Vagina (tissue), 2 donors: ENCODE measurements at regions not wholly inside any gene's neighbourhood (a gene's known extent, or its start where the extent isn't known, plus 50 kb on each side); places are given as distances from the start of the nearest gene placed in this dataset.
A peak's percentile ranks its signal among the peaks of the same experiment; 100 is the strongest.

Experiments used
- DNase-seq, 2 donors: peaks; one replicate each; pipeline ENCODE4 v3.0.0-alpha.2; 2017; ENCODE audit errors: extremely low spot score in 2 of 2
- H3K27ac ChIP-seq: fragments of 200-600 bp; sonication (generic); one replicate; pipeline ENCODE4 v1.5.1; 2019
- H3K27me3 ChIP-seq: fragments of 200-600 bp; sonication (generic); one replicate; pipeline ENCODE4 v1.5.1; 2019
- H3K36me3 ChIP-seq, 2 donors: fragments of 200-600 bp; sonication (generic); one replicate each; pipeline ENCODE4 v1.5.1; 2017 to 2019
- H3K4me1 ChIP-seq: fragments of 200-600 bp; sonication (generic); one replicate; pipeline ENCODE4 v1.5.1; 2019
- H3K4me3 ChIP-seq, 2 donors: fragments of 200-600 bp; sonication (generic); 1 replicate in 1 of 2; 2 replicates in 1 of 2; pipeline ENCODE4 v1.5.1; 2016 to 2019
- H3K9me3 ChIP-seq: fragments of 200-600 bp; sonication (generic); one replicate; pipeline ENCODE4 v1.5.1; 2019
- POLR2A ChIP-seq, 2 donors: fragments of 450-650 bp; IDR thresholded peaks; one replicate each; pipeline ENCODE4 v1.6.1; 2017; ENCODE audit warnings: antibody characterized with exemption in 2 of 2, mild to moderate bottlenecking in 2 of 2, moderate library complexity in 2 of 2
- POLR2AphosphoS5 ChIP-seq, 2 donors: sonication (generic); formaldehyde crosslinking; IDR thresholded peaks; one replicate each; pipeline ENCODE4 v1.9.0; 2017; ENCODE audit warnings: antibody characterized with exemption in 2 of 2, mild to moderate bottlenecking in 2 of 2, low read depth in 1 of 2; ENCODE audit not compliant: insufficient read depth in 1 of 2
- intact Hi-C: fragments of 100-400 bp; cut with DNase I; formaldehyde crosslinking; loops from one replicate; pipeline ENCODE4 v1.15.1; 2023
- TF ChIP-seq, protein P1 (sequence below), 3 experiments: fragments of 450-650 bp in 2 of 3; fragments of 200-600 bp in 1 of 3; sonication (generic) in 1 of 3; IDR thresholded peaks; one replicate each; pipeline ENCODE4 v1.5.1; 2017 to 2019; ENCODE audit warnings: antibody characterized with exemption in 3 of 3, mild to moderate bottlenecking in 2 of 3, moderate library complexity in 2 of 3

DNA sequence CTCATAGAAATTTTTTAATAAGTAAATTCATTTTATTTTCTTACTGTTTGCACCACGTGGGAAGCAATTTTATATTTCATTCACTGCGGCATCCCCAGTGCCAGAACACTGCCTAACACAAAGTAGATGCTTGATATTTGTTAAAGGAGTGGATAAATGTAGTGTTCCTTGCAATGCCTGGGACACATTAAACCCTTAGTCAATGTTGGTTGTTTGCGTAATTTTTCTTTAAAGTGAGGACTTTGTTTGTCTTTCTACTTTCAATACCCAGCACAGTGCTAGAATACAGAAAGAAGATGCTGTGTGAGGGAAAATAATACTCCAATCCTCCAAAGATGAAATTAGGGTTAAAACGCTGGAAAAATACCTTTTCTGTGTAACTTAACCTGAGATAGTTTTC is 299.3 kb downstream of the MAP2K6 start:
- intact Hi-C loops = no loop called here
- Histone ChIP-seq H3K9me3 (no peaks in the 10 kb centered on the region), H3K27me3 (no peaks in the 10 kb centered on the region), H3K27ac (no peak overlapping the region), H3K36me3 (no peaks in the 10 kb centered on the region), H3K4me1 (peaks cover 11% of the 10 kb centered on the region), H3K4me3 (no peak overlapping the region)
- no peak for TF ChIP-seq POLR2A (IDR thresholded peaks at IDR 0.05)
- no peak for TF ChIP-seq POLR2AphosphoS5 (IDR thresholded peaks at IDR 0.05; ENCODE audit: insufficient read depth in 1 of 2, low read depth in 1 of 2)
- TF ChIP-seq, protein P1, sequence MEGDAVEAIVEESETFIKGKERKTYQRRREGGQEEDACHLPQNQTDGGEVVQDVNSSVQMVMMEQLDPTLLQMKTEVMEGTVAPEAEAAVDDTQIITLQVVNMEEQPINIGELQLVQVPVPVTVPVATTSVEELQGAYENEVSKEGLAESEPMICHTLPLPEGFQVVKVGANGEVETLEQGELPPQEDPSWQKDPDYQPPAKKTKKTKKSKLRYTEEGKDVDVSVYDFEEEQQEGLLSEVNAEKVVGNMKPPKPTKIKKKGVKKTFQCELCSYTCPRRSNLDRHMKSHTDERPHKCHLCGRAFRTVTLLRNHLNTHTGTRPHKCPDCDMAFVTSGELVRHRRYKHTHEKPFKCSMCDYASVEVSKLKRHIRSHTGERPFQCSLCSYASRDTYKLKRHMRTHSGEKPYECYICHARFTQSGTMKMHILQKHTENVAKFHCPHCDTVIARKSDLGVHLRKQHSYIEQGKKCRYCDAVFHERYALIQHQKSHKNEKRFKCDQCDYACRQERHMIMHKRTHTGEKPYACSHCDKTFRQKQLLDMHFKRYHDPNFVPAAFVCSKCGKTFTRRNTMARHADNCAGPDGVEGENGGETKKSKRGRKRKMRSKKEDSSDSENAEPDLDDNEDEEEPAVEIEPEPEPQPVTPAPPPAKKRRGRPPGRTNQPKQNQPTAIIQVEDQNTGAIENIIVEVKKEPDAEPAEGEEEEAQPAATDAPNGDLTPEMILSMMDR (IDR thresholded peaks at IDR 0.05) = no peak
- no peak for DNase-seq

DNA sequence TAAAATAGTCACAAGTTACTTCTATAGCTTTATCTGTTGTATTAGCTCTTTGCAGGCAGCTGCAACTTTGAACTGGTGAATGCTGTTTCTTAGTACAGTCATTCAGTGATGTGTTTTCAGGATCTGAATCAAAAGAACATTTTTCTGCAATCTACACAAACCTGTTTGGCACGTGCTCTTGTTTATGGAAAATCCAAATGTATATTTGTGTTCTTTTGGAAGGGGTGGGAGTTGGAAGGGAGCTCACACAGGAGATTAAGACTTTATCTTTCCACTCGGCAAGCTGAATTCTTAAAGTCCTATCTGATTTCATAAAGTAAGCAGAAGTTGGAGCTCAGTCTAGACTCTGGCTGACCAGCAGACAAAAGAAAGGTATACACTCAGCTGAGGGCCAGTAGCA is 300.2 kb downstream of the MAP2K6 start:
- intact Hi-C loops = no loop called here
- no peak for TF ChIP-seq POLR2AphosphoS5 (IDR thresholded peaks at IDR 0.05; ENCODE audit: insufficient read depth in 1 of 2, low read depth in 1 of 2)
- TF ChIP-seq, protein P1 (IDR thresholded peaks at IDR 0.05) = no peak
- TF ChIP-seq POLR2A (IDR thresholded peaks at IDR 0.05) = no peak
- no peak overlapping the region for H3K4me3 ChIP-seq
- no peak for DNase-seq
- no peaks in the 10 kb centered on the region for H3K27me3 ChIP-seq
- no peaks in the 10 kb centered on the region for H3K36me3 ChIP-seq
- H3K9me3 ChIP-seq = no peaks in the 10 kb centered on the region
- H3K4me1 ChIP-seq = peaks cover 11% of the 10 kb centered on the region
- no peak overlapping the region for H3K27ac ChIP-seq

DNA sequence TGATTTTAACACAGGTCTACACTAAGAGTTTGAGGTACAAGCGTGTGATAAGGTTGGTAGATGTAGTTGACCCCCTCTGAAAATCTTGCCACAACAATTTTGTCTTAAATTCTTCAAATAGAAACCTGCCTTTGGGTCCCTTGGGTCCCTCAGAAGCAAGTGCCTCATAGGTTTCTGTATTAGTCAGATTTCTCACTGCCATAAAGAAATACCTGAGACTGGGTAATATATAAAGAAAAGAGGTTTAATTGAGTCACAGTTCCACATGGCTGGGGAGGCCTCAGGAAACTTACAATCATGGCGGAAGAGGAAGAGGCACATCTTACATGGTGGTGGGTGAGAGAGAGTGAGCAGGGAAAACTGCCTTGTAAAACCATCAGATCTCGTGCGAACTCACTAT is 301.2 kb downstream of the MAP2K6 start:
- no peak for TF ChIP-seq POLR2A (IDR thresholded peaks at IDR 0.05)
- TF ChIP-seq, protein P1 (IDR thresholded peaks at IDR 0.05) = no peak
- TF ChIP-seq POLR2AphosphoS5 (IDR thresholded peaks at IDR 0.05; ENCODE audit: insufficient read depth in 1 of 2, low read depth in 1 of 2) = no peak
- H3K27me3 ChIP-seq = no peaks in the 10 kb centered on the region
- no peaks in the 10 kb centered on the region for H3K9me3 ChIP-seq
- no peaks in the 10 kb centered on the region for H3K36me3 ChIP-seq
- H3K4me3 ChIP-seq = no peak overlapping the region
- intact Hi-C loops = no loop called here
- H3K27ac ChIP-seq = peak overlapping the region; percentile 25
- H3K4me1 ChIP-seq = peaks cover 11% of the 10 kb centered on the region
- no peak for DNase-seq

DNA sequence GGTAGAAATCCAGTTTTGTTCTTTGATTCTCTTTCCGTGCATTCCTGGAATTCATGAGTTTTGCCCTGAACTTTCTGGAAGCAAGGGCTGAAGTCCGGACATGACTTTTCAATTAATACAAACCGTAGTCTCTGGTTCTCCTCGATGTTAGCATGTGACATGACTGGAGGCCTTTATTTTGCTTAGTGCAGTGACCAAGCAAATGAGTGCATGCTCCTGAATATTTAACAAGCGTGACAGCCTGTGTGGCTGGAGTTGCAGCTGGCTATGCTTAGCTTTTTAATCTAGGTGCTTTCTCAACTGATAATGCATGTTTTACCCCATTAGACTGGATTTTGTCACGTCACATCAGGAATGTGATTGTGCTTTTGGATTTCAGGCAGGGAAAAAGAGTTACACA is 302.1 kb downstream of the MAP2K6 start:
- TF ChIP-seq POLR2A (IDR thresholded peaks at IDR 0.05) = no peak
- TF ChIP-seq, protein P1 (IDR thresholded peaks at IDR 0.05) = no peak
- no peak for TF ChIP-seq POLR2AphosphoS5 (IDR thresholded peaks at IDR 0.05; ENCODE audit: insufficient read depth in 1 of 2, low read depth in 1 of 2)
- intact Hi-C loops = no loop called here
- no peaks in the 10 kb centered on the region for H3K36me3 ChIP-seq
- no peaks in the 10 kb centered on the region for H3K9me3 ChIP-seq
- peak overlapping the region; percentile 25 for H3K27ac ChIP-seq
- no peak overlapping the region for H3K4me3 ChIP-seq
- H3K27me3 ChIP-seq = no peaks in the 10 kb centered on the region
- no peak for DNase-seq
- H3K4me1 ChIP-seq = peaks cover 11% of the 10 kb centered on the region

DNA sequence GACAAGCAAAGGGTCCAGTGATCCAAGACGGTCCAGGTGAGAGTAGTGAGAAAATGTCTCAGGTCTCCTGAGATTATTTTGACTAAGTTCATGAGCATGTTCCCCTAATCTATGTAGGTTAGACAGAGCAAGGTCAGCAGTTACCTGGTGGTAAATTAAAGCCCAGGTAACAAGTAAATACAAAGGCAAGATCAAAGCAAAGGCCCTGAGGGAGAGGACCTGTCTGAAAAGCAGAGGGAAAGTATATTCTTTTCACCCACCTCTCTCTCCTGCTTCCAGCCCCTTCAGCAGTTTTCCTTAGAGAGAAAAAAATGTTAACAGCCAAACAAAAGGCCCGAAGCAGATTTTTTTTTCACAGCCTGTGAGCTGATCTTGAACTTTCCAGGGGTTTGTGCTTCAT is 302.7 kb downstream of the MAP2K6 start:
- DNase-seq = no peak
- Histone ChIP-seq H3K36me3 (no peaks in the 10 kb centered on the region), H3K27ac (peak overlapping the region; percentile 25), H3K27me3 (no peaks in the 10 kb centered on the region), H3K4me1 (peaks cover 11% of the 10 kb centered on the region), H3K9me3 (no peaks in the 10 kb centered on the region), H3K4me3 (no peak overlapping the region)
- intact Hi-C loops = no loop called here
- no peak for TF ChIP-seq POLR2A (IDR thresholded peaks at IDR 0.05)
- no peak for TF ChIP-seq POLR2AphosphoS5 (IDR thresholded peaks at IDR 0.05; ENCODE audit: insufficient read depth in 1 of 2, low read depth in 1 of 2)
- TF ChIP-seq, protein P1 (IDR thresholded peaks at IDR 0.05) = no peak
